Endodermal cell (in vitro differentiated cells): ENCODE measurements at regions not wholly inside any gene's neighbourhood (a gene's known extent, or its start where the extent isn't known, plus 50 kb on each side); places are given as distances from the start of the nearest gene placed in this dataset.

ENCODE experiments used
- DNase-seq: peaks from one replicate; pipeline ENCODE4 v3.0.0-alpha.2; 2017
- H3K27ac ChIP-seq: 2 replicates; pipeline ENCODE4 v1.5.1; 2013; ENCODE audit warnings: mild to moderate bottlenecking, low read depth, low read length, moderate library complexity
- H3K27me3 ChIP-seq: 2 replicates; pipeline ENCODE4 v1.6.1; 2013; ENCODE audit warnings: mild to moderate bottlenecking, low read length, moderate library complexity; ENCODE audit not compliant: insufficient read depth, control insufficient read depth, poor library complexity, severe bottlenecking
- H3K36me3 ChIP-seq: 2 replicates; pipeline ENCODE4 v1.7.0; 2013; ENCODE audit warnings: mild to moderate bottlenecking, low read length, moderate library complexity; ENCODE audit not compliant: control insufficient read depth, insufficient read depth
- H3K4me1 ChIP-seq: one replicate; pipeline ENCODE4 v1.7.0; 2013; ENCODE audit warnings: low read length; ENCODE audit not compliant: control insufficient read depth, insufficient read depth
- H3K4me3 ChIP-seq: 2 replicates; pipeline ENCODE4 v1.5.1; 2013; ENCODE audit warnings: mild to moderate bottlenecking, low read length, moderate library complexity
- H3K9ac ChIP-seq: 2 replicates; pipeline ENCODE4 v1.6.1; 2013; ENCODE audit warnings: mild to moderate bottlenecking, low read length, moderate library complexity; ENCODE audit not compliant: poor library complexity, severe bottlenecking; ENCODE audit errors: extremely low read depth
- H3K9me3 ChIP-seq: 2 replicates; pipeline ENCODE4 v1.6.1; 2013; ENCODE audit warnings: mild to moderate bottlenecking, low read length, moderate library complexity; ENCODE audit not compliant: control insufficient read depth
- H3K27ac Mint-ChIP-seq: 2 replicates; pipeline ENCODE4 v1.8.0; 2020; ENCODE audit warnings: mixed read lengths
- H3K27me3 Mint-ChIP-seq: 2 replicates; pipeline ENCODE4 v1.8.0; 2021; ENCODE audit warnings: mild to moderate bottlenecking, mixed read lengths; ENCODE audit not compliant: insufficient read depth
- H3K36me3 Mint-ChIP-seq: 2 replicates; pipeline ENCODE4 v1.8.0; 2020; ENCODE audit warnings: low read depth, mixed read lengths
- H3K4me1 Mint-ChIP-seq: 2 replicates; pipeline ENCODE4 v1.8.0; 2020; ENCODE audit warnings: mixed read lengths
- H3K4me3 Mint-ChIP-seq: 2 replicates; pipeline ENCODE4 v1.8.0; 2020; ENCODE audit warnings: mild to moderate bottlenecking, moderate library complexity, mixed read lengths
- H3K9me3 Mint-ChIP-seq: 2 replicates; pipeline ENCODE4 v1.8.0; 2020; ENCODE audit warnings: mild to moderate bottlenecking, mixed read lengths
- WGBS, 2 experiments: methylation state at CpG; one replicate each; pipeline versions ENCODE4 v1.1.5 to v1.1.7; 2013; ENCODE audit warnings: missing lambda C conversion rate in 2 of 2, mixed read lengths in 1 of 2; ENCODE audit not compliant: insufficient coverage in 1 of 2, insufficient read length in 1 of 2; 5-methylcytosine and 5-hydroxymethylcytosine counted together
- TF ChIP-seq, protein P1 (sequence below): fragments of 200-600 bp; sonication (generic); conservative IDR thresholded peaks from 2 replicates; pipeline ENCODE4 v1.5.0; 2021; ENCODE audit warnings: antibody characterized with exemption, mild to moderate bottlenecking

- no peak overlapping the region for H3K27ac ChIP-seq
- H3K27me3 ChIP-seq: no peaks in the 10 kb centered on the region
- H3K27me3 Mint-ChIP-seq: peaks cover 4% of the 10 kb centered on the region
- no peak overlapping the region for H3K4me3 Mint-ChIP-seq
- H3K4me1 Mint-ChIP-seq: no peaks in the 10 kb centered on the region
- H3K4me1 ChIP-seq: no peaks in the 10 kb centered on the region
- H3K36me3 Mint-ChIP-seq: no peaks in the 10 kb centered on the region
- whole genome bisulfite sequencing, 2 experiments: 90 to 100% methylated on average over 2 of the region's 2 CpGs
- H3K9me3 Mint-ChIP-seq: no peaks in the 10 kb centered on the region
- H3K36me3 ChIP-seq: no peaks in the 10 kb centered on the region
- H3K27ac Mint-ChIP-seq: no peak overlapping the region
- no peak for DNase-seq
- no peak overlapping the region for H3K4me3 ChIP-seq
- TF ChIP-seq, protein P1, sequence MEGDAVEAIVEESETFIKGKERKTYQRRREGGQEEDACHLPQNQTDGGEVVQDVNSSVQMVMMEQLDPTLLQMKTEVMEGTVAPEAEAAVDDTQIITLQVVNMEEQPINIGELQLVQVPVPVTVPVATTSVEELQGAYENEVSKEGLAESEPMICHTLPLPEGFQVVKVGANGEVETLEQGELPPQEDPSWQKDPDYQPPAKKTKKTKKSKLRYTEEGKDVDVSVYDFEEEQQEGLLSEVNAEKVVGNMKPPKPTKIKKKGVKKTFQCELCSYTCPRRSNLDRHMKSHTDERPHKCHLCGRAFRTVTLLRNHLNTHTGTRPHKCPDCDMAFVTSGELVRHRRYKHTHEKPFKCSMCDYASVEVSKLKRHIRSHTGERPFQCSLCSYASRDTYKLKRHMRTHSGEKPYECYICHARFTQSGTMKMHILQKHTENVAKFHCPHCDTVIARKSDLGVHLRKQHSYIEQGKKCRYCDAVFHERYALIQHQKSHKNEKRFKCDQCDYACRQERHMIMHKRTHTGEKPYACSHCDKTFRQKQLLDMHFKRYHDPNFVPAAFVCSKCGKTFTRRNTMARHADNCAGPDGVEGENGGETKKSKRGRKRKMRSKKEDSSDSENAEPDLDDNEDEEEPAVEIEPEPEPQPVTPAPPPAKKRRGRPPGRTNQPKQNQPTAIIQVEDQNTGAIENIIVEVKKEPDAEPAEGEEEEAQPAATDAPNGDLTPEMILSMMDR: no peak
- H3K9ac ChIP-seq: no peak overlapping the region
- H3K9me3 ChIP-seq: no peaks in the 10 kb centered on the region
These were observed 80.1 kb upstream of the TSHZ2 start for GRCh38 chr20:52892023-52892422.

DNA sequence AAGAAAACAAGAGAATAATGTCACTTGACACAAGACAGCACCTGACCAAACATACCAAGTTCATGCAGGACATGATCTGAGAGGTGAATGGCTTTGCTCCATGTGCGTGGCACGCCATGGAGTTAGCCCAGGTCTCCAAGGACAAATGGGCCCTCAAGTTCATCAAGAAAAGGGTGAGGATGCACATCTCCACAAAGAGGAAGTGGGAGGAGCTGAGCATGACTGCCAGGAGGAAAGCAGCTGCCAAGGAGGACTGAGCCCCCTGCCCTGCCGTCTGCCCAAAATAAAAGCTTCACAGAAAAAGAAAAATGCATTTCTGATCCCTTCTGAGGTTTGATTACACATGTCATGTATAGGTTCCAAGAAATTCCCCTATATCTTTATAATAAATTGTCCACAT lies 82.0 kb upstream of the TSHZ2 start:
- no peak overlapping the region for H3K27ac Mint-ChIP-seq
- no peaks in the 10 kb centered on the region for H3K36me3 Mint-ChIP-seq
- no peak overlapping the region for H3K4me3 Mint-ChIP-seq
- H3K27me3 Mint-ChIP-seq: peaks cover 4% of the 10 kb centered on the region
- H3K9me3 Mint-ChIP-seq: no peaks in the 10 kb centered on the region
- Histone ChIP-seq H3K9me3 (no peaks in the 10 kb centered on the region), H3K27ac (no peak overlapping the region), H3K4me3 (no peak overlapping the region), H3K27me3 (no peaks in the 10 kb centered on the region), H3K4me1 (no peaks in the 10 kb centered on the region), H3K36me3 (no peaks in the 10 kb centered on the region), H3K9ac (no peak overlapping the region)
- H3K4me1 Mint-ChIP-seq: no peaks in the 10 kb centered on the region
- TF ChIP-seq, protein P1: no peak
- no peak for DNase-seq
- 87 to 100% methylated on average over 1 to 3 of the region's 3 CpGs for WGBS, 2 experiments

DNA sequence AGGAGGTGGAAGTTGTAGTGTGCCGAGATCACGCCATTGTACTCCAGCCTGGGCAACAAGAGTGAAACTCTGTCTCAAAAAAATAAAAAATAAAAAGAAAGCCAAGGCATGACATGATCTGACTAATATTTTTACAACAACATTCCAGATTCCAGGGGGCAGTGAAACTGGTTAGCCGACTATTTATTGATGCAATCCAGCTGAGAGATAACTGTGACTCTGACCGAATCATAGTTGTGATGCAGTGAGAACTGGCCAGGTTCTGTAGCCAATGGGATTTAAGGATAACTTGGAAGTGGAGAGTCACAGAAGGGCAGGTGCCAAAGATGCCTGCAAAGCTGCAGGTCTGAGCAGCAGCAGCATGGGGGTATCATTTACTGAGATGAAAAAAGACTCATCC lies 82.9 kb upstream of the TSHZ2 start:
- no peak overlapping the region for H3K4me3 ChIP-seq
- no peaks in the 10 kb centered on the region for H3K4me1 Mint-ChIP-seq
- H3K9me3 ChIP-seq: no peaks in the 10 kb centered on the region
- TF ChIP-seq, protein P1: no peak
- no peak overlapping the region for H3K27ac Mint-ChIP-seq
- H3K27me3 Mint-ChIP-seq: peaks cover 4% of the 10 kb centered on the region
- H3K36me3 ChIP-seq: no peaks in the 10 kb centered on the region
- H3K27me3 ChIP-seq: no peaks in the 10 kb centered on the region
- H3K4me3 Mint-ChIP-seq: no peak overlapping the region
- no peaks in the 10 kb centered on the region for H3K9me3 Mint-ChIP-seq
- no peak overlapping the region for H3K27ac ChIP-seq
- H3K36me3 Mint-ChIP-seq: no peaks in the 10 kb centered on the region
- no peak overlapping the region for H3K9ac ChIP-seq
- no peaks in the 10 kb centered on the region for H3K4me1 ChIP-seq
- no peak for DNase-seq
- 88 to 93% methylated on average over 3 to 4 of the region's 4 CpGs for WGBS, 2 experiments
